Endothelial cell of umbilical vein (primary cell): ENCODE measurements at regions not wholly inside any gene's neighbourhood (a gene's known extent, or its start where the extent isn't known, plus 50 kb on each side); places are given as distances from the start of the nearest gene placed in this dataset.

ENCODE experiments used
- BruUV-seq: library from RNA; stranded (reverse); fragments of 400-500 nt; replicated peaks from 2 replicates; lab custom pipeline; 2021; lab: Mats Ljungman, UMichigan
- CTCF ChIA-PET: fragments of 300-600, 350-600 bp; sonication (Branson Sonifier 250); formaldehyde crosslinking; loops from one replicate; lab custom pipeline; 2021; ENCODE audit warnings: antibody characterized with exemption, inconsistent platforms; lab: Charles Lee
- POLR2A ChIA-PET: fragments of 300-600, 350-600 bp; sonication (Branson Sonifier 250); formaldehyde crosslinking; loops from one replicate; lab custom pipeline; 2021; ENCODE audit warnings: antibody characterized with exemption, inconsistent platforms; lab: Charles Lee
- DNase-seq: peaks from one replicate; pipeline ENCODE4 v3.0.0-alpha.2; 2011; ENCODE audit warnings: low read depth, low spot score
- FAIRE-seq: peaks from 2 replicates; lab custom pipeline; 2011; peaks lifted over from hg19 to GRCh38; lab: Jason Lieb, UNC
- H2AFZ ChIP-seq: 2 replicates; pipeline ENCODE4 v1.6.0; 2012; ENCODE audit warnings: low read depth, low read length, control low read depth, inconsistent platforms
- H3K27ac ChIP-seq: 2 replicates; pipeline ENCODE4 v1.5.1; 2011; ENCODE audit warnings: low read depth, mild to moderate bottlenecking, control low read depth, low read length, moderate library complexity; ENCODE audit not compliant: insufficient read depth
- H3K27me3 ChIP-seq, 2 experiments: 2 replicates each; pipeline versions ENCODE4 v1.6.0 to v1.6.1; 2011; ENCODE audit warnings: low read length in 2 of 2, mixed read lengths in 1 of 2; ENCODE audit not compliant: control insufficient read depth in 2 of 2, insufficient read depth in 2 of 2
- H3K36me3 ChIP-seq, 2 experiments: 2 replicates in 1 of 2; 3 replicates in 1 of 2; pipeline ENCODE4 v1.5.1; 2011; ENCODE audit warnings: low read length in 2 of 2, mild to moderate bottlenecking in 1 of 2, moderate library complexity in 1 of 2; ENCODE audit not compliant: control insufficient read depth in 2 of 2, insufficient read depth in 2 of 2; ENCODE audit errors: extremely low read depth in 1 of 2
- H3K4me1 ChIP-seq: 3 replicates; pipeline ENCODE4 v1.5.1; 2011; ENCODE audit warnings: mild to moderate bottlenecking, low read length; ENCODE audit not compliant: control insufficient read depth, insufficient read depth; ENCODE audit errors: extremely low read depth
- H3K4me2 ChIP-seq: 2 replicates; pipeline ENCODE4 v1.6.1; 2011; ENCODE audit warnings: low read length, control low read depth, mixed read lengths; ENCODE audit not compliant: insufficient read depth
- H3K4me3 ChIP-seq, 3 experiments: fragments of 200-600 bp in 1 of 3; sonication (generic), shearing (Covaris generic) in 1 of 3; replicated peaks in 1 of 3; 2 replicates each; pipeline ENCODE4 v1.5.1; 2011 to 2016; ENCODE audit warnings: control low read depth in 3 of 3, low read length in 3 of 3, mild to moderate bottlenecking in 2 of 3, inconsistent platforms in 1 of 3, low read depth in 1 of 3, moderate library complexity in 1 of 3; ENCODE audit not compliant: insufficient read depth in 1 of 3
- H3K79me2 ChIP-seq: 2 replicates; pipeline ENCODE4 v1.6.0; 2012; ENCODE audit warnings: low read length, inconsistent platforms; ENCODE audit not compliant: control insufficient read depth, insufficient read depth
- H3K9ac ChIP-seq: replicated peaks from 2 replicates; pipeline ENCODE3; 2011; ENCODE audit warnings: low read length, control low read depth; ENCODE audit not compliant: insufficient read depth; ENCODE audit errors: extremely low read depth
- H3K9me1 ChIP-seq: replicated peaks from 3 replicates; pipeline ENCODE4 v1.6.0; 2011; ENCODE audit warnings: mild to moderate bottlenecking, low read length; ENCODE audit not compliant: control insufficient read depth, insufficient read depth; ENCODE audit errors: extremely low read depth
- H3K9me3 ChIP-seq: replicated peaks from 2 replicates; pipeline ENCODE4 v1.5.1; 2012; ENCODE audit warnings: low read length, inconsistent platforms; ENCODE audit not compliant: control insufficient read depth, insufficient read depth
- H4K20me1 ChIP-seq: replicated peaks from 2 replicates; pipeline ENCODE3; 2011; ENCODE audit warnings: mild to moderate bottlenecking, low read length; ENCODE audit not compliant: control insufficient read depth, insufficient read depth; ENCODE audit errors: extremely low read depth
- CTCF ChIP-seq, 2 donors: IDR thresholded peaks; 1 replicate in 1 of 2; 2 replicates in 1 of 2; pipeline ENCODE4 v1.5.1; 2011; ENCODE audit warnings: low read length in 2 of 2, mild to moderate bottlenecking in 2 of 2, moderate library complexity in 2 of 2, control low read depth in 1 of 2, inconsistent platforms in 1 of 2, low read depth in 1 of 2; ENCODE audit not compliant: insufficient read depth in 1 of 2; ENCODE audit errors: extremely low read depth in 1 of 2
- EZH2 ChIP-seq: IDR thresholded peaks from 2 replicates; pipeline ENCODE4 v1.6.1; 2012; ENCODE audit warnings: borderline replicate concordance, low read depth, mild to moderate bottlenecking, moderate library complexity, low read length, inconsistent platforms; ENCODE audit not compliant: severe bottlenecking
- FOS ChIP-seq: IDR thresholded peaks from 2 replicates; pipeline ENCODE4 v1.6.1; 2011; ENCODE audit warnings: mild to moderate bottlenecking, low read length, moderate library complexity, borderline replicate concordance; ENCODE audit not compliant: insufficient read depth
- GATA2 ChIP-seq: IDR thresholded peaks from 2 replicates; pipeline ENCODE4 v1.7.0; 2011; ENCODE audit warnings: low read depth, mild to moderate bottlenecking, moderate library complexity, mixed read lengths, low read length; ENCODE audit not compliant: insufficient read length, insufficient read depth
- JUN ChIP-seq: IDR thresholded peaks from 2 replicates; pipeline ENCODE4 v1.6.1; 2011; ENCODE audit warnings: borderline replicate concordance, low read depth; ENCODE audit not compliant: insufficient read length, insufficient read depth
- MAX ChIP-seq: IDR thresholded peaks from 2 replicates; pipeline ENCODE4 v1.6.1; 2011; ENCODE audit not compliant: insufficient read depth, insufficient read length
- MYC ChIP-seq: IDR thresholded peaks from one replicate; pipeline ENCODE4 v1.6.1; 2011; ENCODE audit warnings: mild to moderate bottlenecking, low read depth, low read length
- POLR2A ChIP-seq: IDR thresholded peaks from 2 replicates; pipeline ENCODE4 v1.6.1; 2012; ENCODE audit warnings: low read depth, mild to moderate bottlenecking, control low read depth, low read length
- POLR2AphosphoS5 ChIP-seq: IDR thresholded peaks from 2 replicates; pipeline ENCODE4 v1.6.1; 2012; ENCODE audit warnings: low read depth, mild to moderate bottlenecking, control low read depth, low read length, moderate library complexity; ENCODE audit not compliant: insufficient read depth
- dilution Hi-C: fragments of 300-500 bp; cut with MboI; formaldehyde crosslinking; loops from one replicate; pipeline ENCODE4 v1.15.0; 2019; ENCODE audit warnings: low sequenced_read_pairs; ENCODE audit not compliant: extremely low pct_ligation_motif_present
- intact Hi-C: fragments of 100-400 bp; cut with micrococcal nuclease; formaldehyde crosslinking; loops from one replicate; pipeline ENCODE4 v1.10.0; 2022

GRCh38 chr3:30073622-30074021 lies 532.8 kb upstream of the TGFBR2 start:
- ChIA-PET CTCF (interaction anchor here (0.7 to 1.8 kb wide), 6 partner anchors 12 to 126 kb away, joined by 3 to 8 read pairs (median 3); no protein-coding TSS in a partner anchor), POLR2A (no interaction called here)
- Histone ChIP-seq H3K9me3 (no peaks in the 10 kb centered on the region), H3K9ac (no peak overlapping the region), H3K4me2 (no peak overlapping the region), H3K79me2 (no peaks in the 10 kb centered on the region), H3K27me3 (no peaks in the 10 kb centered on the region), H3K27ac (no peak overlapping the region), H3K4me3 (no peak overlapping the region), H3K4me1 (no peaks in the 10 kb centered on the region), H3K9me1 (no peaks in the 10 kb centered on the region), H4K20me1 (no peaks in the 10 kb centered on the region), H3K36me3 (no peaks in the 10 kb centered on the region), H2AFZ (no peak overlapping the region)
- no peak for FAIRE-seq
- intact Hi-C loops: no loop called here
- DNase-seq: no peak
- TF ChIP-seq CTCF (IDR thresholded peaks at IDR 0.05; ENCODE audit: extremely low read depth in 1 of 2, insufficient read depth in 1 of 2, low read depth in 1 of 2, low read length in 2 of 2): no peak
- no TSS peak for BruUV-seq
- dilution Hi-C loops: no loop called here

- intact Hi-C loops: no loop called here
- CTCF ChIA-PET: no interaction called here
- no peak for FAIRE-seq
These were observed 530.9 kb upstream of the TGFBR2 start for GRCh38 chr3:30075514-30075913.

More at GRCh38 chr3:30075514-30075913, 530.9 kb upstream of the TGFBR2 start:
- no peak overlapping the region for H3K4me3 ChIP-seq
- H3K9me1 ChIP-seq: no peaks in the 10 kb centered on the region
- TF ChIP-seq JUN (no peak), GATA2 (no peak), FOS (no peak), CTCF (IDR thresholded peaks at IDR 0.05; ENCODE audit: extremely low read depth in 1 of 2, insufficient read depth in 1 of 2, low read depth in 1 of 2, low read length in 2 of 2) (no peak), MAX (no peak), POLR2AphosphoS5 (no peak), POLR2A (no peak), MYC (no peak), EZH2 (no peak)
- no peak overlapping the region for H3K27ac ChIP-seq
- dilution Hi-C loops: no loop called here
- no peaks in the 10 kb centered on the region for H4K20me1 ChIP-seq
- H3K9ac ChIP-seq: no peak overlapping the region
- no peak overlapping the region for H2AFZ ChIP-seq
- no peaks in the 10 kb centered on the region for H3K4me1 ChIP-seq
- no peak overlapping the region for H3K4me2 ChIP-seq
- H3K36me3 ChIP-seq: no peaks in the 10 kb centered on the region
- no peaks in the 10 kb centered on the region for H3K27me3 ChIP-seq
- no peaks in the 10 kb centered on the region for H3K9me3 ChIP-seq
- POLR2A ChIA-PET: no interaction called here
- no peak for DNase-seq
- no peaks in the 10 kb centered on the region for H3K79me2 ChIP-seq
- no TSS peak for BruUV-seq
